GM21515 (cell line): ENCODE measurements at regions not wholly inside any gene's neighbourhood (a gene's known extent, or its start where the extent isn't known, plus 50 kb on each side); places are given as distances from the start of the nearest gene placed in this dataset.

Source experiments
- ATAC-seq: cut with Tn5 transposase; IDR thresholded peaks from one replicate; pipeline ENCODE4 v1.9.1; 2021; ENCODE audit not compliant: unreplicated experiment

DNA sequence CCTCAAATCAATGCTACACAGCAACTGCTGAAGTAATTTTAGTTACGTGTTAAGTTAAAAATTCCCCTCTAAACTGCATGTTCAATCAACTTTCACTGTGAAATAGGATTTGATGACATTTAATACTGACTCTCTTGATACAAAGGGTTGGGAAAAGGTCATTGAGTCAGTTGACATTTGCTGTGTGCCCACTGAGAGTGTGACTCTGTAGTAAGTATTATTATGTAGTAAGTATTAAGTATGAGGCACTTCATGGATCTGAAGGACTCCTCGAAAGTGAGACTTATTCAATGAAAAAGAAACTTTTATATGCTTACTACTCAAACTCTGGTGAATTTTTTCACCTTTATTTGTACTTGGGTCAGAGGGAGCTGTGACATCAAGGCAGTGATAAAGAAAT, 83.1 kb upstream of the S1PR1 start:
- ATAC-seq: no peak

DNA sequence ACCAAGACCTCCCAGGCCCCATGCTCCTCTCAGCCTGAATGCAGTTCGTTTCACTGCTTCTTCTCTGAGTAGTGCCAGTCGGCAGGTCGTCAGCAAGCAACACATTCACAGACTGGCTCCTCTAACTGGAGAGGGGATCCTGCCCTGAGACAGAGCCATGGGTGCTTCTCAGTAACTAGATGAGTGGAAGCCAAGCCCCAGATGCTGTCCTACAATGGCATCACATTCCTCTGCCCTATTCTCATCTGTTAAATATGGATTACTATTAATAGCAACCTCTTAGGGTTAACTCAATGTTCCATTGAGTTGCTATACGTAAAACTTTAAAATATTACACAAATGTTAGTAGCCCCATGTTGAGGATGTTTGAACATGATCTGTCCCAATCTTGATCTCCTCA, 84.2 kb upstream of the S1PR1 start:
- no peak for ATAC-seq

GRCh38 chr1:101151286-101151685, 85.5 kb upstream of the S1PR1 start:
- ATAC-seq: no peak

GRCh38 chr1:101150670-101151069, 86.1 kb upstream of the S1PR1 start:
- ATAC-seq: no peak

DNA sequence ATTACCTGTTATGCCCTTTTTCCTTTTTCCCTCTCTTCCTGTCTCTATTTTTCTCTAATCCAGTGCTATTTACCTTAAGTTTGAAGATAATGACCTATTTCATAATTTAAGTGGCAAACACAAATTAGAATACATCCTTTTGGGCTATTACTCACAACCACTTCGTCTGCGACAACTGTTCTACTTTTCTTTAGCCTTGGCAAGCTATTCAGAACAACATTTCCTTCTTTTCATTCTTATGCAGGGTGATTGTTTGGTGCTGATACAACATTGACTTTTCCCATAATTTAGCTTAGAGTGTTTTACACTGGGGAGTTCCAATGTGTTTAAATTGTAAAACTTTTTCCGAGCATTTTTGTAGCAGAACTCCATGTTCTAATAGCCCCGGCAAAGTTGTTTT, 86.6 kb upstream of the S1PR1 start:
- no peak for ATAC-seq

DNA sequence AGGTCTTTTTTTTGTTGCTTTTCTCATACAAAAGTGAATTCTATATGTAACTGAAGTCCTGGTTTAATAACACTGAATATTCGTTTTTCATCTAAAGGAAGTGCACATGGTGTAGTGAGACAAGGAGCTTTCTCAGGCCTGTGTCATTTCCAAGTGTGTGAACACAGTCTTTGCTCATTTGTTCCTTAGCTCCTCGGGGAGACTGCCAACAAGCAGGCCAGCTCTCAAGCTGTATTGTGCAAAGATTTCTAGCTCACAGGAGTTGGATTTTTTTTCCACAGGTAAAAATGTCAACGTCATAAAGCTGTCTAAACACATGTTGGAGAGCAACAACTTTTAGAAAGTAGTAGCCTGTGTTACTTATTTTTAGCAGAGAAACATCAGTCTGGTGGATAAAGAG, 87.8 kb upstream of the S1PR1 start:
- no peak for ATAC-seq

GRCh38 chr1:101147381-101147780, 89.4 kb upstream of the S1PR1 start:
- ATAC-seq: no peak

GRCh38 chr1:101145449-101145820, 91.4 kb upstream of the S1PR1 start:
- ATAC-seq: no peak

DNA sequence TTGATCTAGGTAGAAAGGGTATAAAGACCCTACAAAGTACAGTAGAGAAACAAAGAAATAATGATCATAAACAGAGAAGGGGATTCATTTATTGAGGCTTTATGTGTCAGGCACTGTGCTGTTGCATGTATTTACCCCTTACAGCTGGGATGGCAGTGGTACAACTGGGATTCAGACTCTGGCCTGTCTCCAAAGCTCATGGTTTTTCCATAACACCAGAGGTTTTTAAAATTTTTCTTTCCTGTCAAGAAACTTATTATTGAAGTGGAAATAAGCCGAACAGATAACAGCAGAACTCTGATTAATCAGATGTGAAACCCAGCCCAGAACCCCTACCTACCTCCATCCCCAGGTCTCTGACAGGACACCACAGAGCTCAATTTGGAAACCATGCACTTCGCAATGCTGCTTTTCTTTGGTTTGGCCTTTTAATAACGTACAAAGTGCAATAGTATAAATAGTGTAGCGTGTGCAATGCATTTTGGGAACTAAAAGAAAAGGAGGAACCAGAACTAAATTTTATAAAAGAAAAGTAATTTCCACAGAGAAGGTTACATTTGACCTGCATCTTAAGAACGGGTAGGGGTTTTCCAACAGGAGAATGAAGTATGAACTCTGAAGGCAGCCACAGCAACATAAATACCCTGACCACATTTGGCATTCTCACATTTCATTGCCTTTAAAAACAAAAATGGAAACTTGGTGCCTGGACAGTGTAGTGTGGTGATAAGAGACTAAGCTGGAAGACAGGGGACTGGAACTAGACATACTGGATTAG, 92.0 kb upstream of the S1PR1 start:
- ATAC-seq: no peak

- no peak for ATAC-seq
Observed at GRCh38 chr1:101142244-101142643, 94.6 kb upstream of the S1PR1 start.

DNA sequence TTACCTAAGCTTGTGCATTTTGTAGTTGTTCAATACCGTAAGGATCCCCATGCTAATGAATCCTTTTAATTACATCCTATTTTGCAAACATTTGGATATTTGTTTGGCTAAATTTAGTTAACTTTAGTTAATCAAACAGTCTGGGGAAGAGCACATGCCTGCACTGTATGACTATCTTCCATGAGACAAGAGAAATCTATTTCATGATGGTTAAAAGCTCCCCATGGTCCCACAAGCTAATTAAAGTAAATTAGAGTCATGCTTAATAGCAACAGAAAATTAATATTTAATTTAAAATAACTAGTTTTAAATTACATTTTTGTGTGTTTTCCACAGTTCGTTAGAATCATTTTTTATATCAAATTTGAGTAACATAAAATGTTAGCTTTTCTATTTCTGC, 95.4 kb upstream of the S1PR1 start:
- no peak for ATAC-seq

GRCh38 chr1:101139821-101140718, 96.7 kb upstream of the S1PR1 start:
- no peak for ATAC-seq

- no peak for ATAC-seq
Observed at GRCh38 chr1:101139130-101139529, 97.7 kb upstream of the S1PR1 start.

GRCh38 chr1:101137144-101138126, 99.4 kb upstream of the S1PR1 start:
- ATAC-seq: no peak

GRCh38 chr1:101136739-101137138, 100.1 kb upstream of the S1PR1 start:
- ATAC-seq: no peak

DNA sequence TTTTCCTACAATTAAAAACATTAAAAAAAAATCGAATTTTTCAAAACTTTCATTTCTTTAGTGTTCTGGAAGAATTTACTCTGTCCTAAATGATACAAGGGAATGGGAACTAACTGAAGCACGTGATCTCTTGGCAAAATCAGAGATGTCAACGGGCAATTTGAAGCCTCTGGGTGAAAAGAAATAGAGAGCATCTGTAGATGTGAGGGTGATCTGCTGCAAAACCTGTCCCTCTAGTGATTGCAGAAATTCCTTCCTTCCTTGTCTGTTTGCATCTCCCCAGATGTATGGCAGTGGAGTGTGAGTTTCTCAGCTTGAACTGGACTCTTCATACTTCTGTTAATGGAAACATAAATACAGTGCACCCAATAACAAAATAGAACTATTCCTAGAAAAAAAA, 100.5 kb upstream of the S1PR1 start:
- ATAC-seq: no peak

- ATAC-seq: no peak
Observed at GRCh38 chr1:101135526-101135925, 101.3 kb upstream of the S1PR1 start.

DNA sequence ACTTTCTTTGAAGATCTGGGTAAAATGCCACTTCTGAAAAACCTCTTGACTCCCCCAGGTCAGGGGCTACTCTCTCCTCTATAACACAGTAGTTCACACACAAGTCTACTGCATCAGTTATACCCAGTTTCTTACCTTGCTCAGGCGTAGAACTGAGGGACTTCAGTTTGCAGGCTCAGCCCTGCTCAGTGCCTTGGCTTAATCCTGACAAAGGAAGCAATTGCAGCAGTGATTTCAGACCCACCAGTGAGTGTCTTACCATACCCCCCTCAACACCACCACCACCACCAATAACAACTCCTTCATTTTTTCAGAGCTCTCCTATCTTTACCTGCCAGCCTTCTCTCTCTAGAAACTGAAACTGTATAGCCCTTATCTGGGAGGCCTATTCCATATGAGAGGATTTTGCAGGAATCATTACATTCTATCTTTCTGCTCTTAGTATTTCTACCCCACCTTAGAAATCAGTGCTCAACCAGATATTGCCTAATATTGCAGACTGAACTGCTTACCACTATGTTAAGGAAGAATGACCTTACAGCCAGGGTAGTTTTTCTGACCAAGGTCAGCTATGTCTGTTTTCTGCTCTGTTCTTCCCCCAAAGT, 105.5 kb upstream of the S1PR1 start:
- ATAC-seq: no peak

GRCh38 chr1:101130673-101131072, 105.1 kb upstream of the DPH5 start:
- no peak for ATAC-seq

DNA sequence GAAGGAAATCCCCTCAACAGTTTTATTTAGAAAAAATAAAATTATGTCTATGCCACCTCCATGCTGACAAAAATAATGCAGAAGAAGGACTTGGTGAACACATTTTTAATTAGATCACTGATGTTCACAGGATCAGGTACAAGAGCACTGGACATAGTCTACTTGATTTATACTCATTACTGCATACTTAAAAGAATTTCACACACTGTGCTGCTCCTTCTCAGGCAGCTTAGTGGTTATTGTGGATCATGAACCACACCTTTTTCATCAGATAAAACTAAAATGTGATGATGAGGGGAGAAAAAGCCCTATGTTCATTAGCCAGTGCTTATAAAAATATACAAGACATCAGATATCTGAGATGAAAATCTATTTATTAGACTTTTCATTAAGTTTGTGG, 103.3 kb upstream of the DPH5 start:
- no peak for ATAC-seq
